ENCODE measurements at regions not wholly inside any gene's neighbourhood (a gene's known extent, or its start where the extent isn't known, plus 50 kb on each side); places are given as distances from the start of the nearest gene placed in this dataset.

- TF ChIP-seq EP300 (IDR thresholded peaks at IDR 0.05) (no peak), CTCF (IDR thresholded peaks at IDR 0.05) (no peak), POLR2A (IDR thresholded peaks at IDR 0.05) (no peak), POLR2AphosphoS5 (IDR thresholded peaks at IDR 0.05) (no peak)
Measured at GRCh38 chr10:8158193-8159071, 103.9 kb downstream of the GATA3 start.
